ENCODE measurements at regions not wholly inside any gene's neighbourhood (a gene's known extent, or its start where the extent isn't known, plus 50 kb on each side); places are given as distances from the start of the nearest gene placed in this dataset.

DNA sequence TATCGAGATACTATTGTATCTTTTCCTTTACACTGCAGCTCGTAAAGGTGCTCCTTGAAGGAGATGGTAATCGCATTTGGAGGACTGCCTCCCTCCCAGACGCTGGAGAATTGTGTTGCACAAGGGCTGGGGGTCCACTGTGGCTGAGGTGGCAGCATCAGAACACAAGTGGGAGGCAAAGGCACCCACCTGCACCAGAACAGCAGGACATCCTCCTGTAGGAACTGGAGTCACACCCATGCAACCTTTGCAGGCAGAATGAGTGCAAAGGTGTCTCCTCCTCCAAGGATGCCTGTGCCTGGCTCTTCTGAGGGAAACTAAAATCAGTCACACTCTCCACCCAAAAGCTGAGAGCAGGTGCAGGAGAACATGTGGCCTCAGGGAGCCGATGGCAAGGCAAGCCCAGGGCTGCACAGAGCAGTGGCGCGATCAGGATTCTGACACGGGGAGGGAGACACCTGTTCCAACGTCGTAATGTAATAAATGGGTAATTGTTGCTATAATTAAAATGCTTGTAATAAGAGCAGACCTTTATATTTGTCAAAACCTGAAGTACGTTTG lies 1501.4 kb downstream of the TBC1D22A start:
- H3K27me3 ChIP-seq = peaks cover 0 to 24% of the 10 kb centered on the region in 2 donors
- intact Hi-C loops (cut with DNase I) = no loop called here
- no peak overlapping the region for H3K4me3 ChIP-seq
- DNase-seq (no peak), ATAC-seq (no peak)
- H3K36me3 ChIP-seq = no peaks in the 10 kb centered on the region
- no peaks in the 10 kb centered on the region for H3K4me1 ChIP-seq
- H3K9me3 ChIP-seq = no peaks in the 10 kb centered on the region
- no peak overlapping the region for H3K27ac ChIP-seq
- TF ChIP-seq, protein P1, sequence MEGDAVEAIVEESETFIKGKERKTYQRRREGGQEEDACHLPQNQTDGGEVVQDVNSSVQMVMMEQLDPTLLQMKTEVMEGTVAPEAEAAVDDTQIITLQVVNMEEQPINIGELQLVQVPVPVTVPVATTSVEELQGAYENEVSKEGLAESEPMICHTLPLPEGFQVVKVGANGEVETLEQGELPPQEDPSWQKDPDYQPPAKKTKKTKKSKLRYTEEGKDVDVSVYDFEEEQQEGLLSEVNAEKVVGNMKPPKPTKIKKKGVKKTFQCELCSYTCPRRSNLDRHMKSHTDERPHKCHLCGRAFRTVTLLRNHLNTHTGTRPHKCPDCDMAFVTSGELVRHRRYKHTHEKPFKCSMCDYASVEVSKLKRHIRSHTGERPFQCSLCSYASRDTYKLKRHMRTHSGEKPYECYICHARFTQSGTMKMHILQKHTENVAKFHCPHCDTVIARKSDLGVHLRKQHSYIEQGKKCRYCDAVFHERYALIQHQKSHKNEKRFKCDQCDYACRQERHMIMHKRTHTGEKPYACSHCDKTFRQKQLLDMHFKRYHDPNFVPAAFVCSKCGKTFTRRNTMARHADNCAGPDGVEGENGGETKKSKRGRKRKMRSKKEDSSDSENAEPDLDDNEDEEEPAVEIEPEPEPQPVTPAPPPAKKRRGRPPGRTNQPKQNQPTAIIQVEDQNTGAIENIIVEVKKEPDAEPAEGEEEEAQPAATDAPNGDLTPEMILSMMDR (IDR thresholded peaks at IDR 0.05) = no peak

DNA sequence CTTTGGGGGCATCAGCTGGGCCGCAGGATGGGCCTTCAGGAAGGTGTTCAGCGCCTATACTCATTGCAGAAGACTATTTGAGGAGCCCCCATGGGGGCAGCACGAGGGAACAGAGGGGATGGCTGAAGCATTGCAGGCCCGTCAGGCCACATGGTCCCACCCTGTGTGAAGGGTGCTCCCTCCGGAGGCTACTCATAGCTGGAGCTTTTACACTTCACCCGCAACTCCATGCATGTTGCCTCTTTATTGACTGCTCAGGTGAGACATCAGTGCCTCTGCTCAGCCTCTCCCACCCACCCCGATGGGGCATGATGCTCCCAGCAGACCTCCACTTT lies 1500.9 kb downstream of the TBC1D22A start:
- intact Hi-C loops (cut with DNase I) = no loop called here
- no peaks in the 10 kb centered on the region for H3K4me1 ChIP-seq

DNA sequence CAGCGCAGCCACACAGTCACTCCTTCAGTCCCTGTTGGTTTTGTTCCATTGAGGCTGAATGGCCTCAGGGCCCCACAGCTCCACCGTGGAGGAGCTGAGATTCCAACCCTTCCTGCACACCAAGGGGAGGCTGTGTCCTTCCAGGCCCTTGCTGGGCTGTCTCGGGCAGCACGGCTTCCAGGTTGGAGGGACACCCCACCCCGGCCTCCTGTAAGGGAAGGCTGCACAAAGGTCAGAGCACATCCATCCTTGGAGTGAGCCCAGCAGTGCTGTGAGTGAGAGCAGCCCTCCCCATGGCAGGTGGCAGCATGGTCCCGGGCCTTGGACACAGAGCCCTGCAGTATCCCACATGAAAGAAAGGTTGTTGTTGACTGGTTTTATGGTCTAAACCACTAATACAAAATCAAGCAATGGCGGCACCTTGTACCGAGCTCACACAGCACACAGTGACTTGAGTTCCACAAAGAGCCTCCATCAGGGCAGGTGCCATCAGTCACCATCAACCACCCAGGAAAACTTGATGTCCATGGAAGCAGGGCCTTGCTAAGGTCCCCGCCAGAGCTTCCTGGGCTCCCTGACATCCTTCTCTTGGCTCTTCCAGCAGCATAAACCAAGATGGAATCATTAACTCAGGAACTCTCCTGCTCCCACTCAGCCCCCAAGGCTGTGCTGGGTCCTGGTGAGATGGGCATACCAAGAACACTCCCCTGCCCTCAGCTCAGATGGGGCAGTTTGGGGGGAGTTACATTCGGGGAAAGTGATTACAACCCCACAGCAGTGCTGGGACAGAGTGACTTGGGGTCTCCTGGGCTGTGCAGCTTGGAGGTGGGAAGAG lies 1500.4 kb downstream of the TBC1D22A start:
- Histone ChIP-seq H3K27ac (no peak overlapping the region), H3K4me1 (peaks cover 0 to 3% of the 10 kb centered on the region in 2 donors), H3K27me3 (peaks cover 0 to 13% of the 10 kb centered on the region in 2 donors), H3K36me3 (no peaks in the 10 kb centered on the region), H3K9me3 (no peaks in the 10 kb centered on the region), H3K4me3 (no peak overlapping the region)
- intact Hi-C loops (cut with DNase I) = no loop called here
- ATAC-seq (no peak), DNase-seq (no peak)
- TF ChIP-seq, protein P1 (IDR thresholded peaks at IDR 0.05) = no peak

More for the DNA sequence above, 1500.9 kb downstream of the TBC1D22A start:
- TF ChIP-seq, protein P1 (IDR thresholded peaks at IDR 0.05) = no peak
- H3K27me3 ChIP-seq = peaks cover 0 to 19% of the 10 kb centered on the region in 2 donors
- H3K27ac ChIP-seq = no peak overlapping the region
- ATAC-seq (no peak), DNase-seq (no peak)
- no peaks in the 10 kb centered on the region for H3K36me3 ChIP-seq
- no peaks in the 10 kb centered on the region for H3K9me3 ChIP-seq
- H3K4me3 ChIP-seq = no peak overlapping the region

DNA sequence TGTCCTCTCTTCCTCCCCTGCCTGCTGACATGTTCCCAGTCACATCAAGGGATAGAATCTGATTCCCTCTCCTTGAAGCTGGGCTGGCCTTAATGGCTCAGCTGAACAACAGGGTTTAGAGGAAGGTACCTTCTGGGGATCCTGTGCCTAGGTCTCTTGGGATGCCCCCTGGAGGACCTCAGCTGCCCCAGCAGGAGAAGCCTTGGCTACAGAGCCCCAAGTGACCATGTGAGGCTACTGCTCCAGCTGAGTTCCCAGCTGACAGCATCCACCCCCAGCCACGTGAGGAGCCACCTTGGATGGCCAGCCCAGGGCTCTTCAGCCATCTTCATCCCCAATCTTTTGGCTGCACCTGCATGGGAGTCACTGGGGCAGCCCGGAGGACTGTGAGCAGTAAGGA lies 1499.3 kb downstream of the TBC1D22A start:
- no peak overlapping the region for H3K4me3 ChIP-seq
- TF ChIP-seq, protein P1 (IDR thresholded peaks at IDR 0.05) = no peak
- no peaks in the 10 kb centered on the region for H3K9me3 ChIP-seq
- H3K27ac ChIP-seq = no peak overlapping the region
- intact Hi-C loops (cut with DNase I) = no loop called here
- peaks cover 0 to 4% of the 10 kb centered on the region in 2 donors for H3K27me3 ChIP-seq
- no peak for DNase-seq
- no peak for ATAC-seq
- no peaks in the 10 kb centered on the region for H3K36me3 ChIP-seq
- H3K4me1 ChIP-seq = peaks cover 5 to 6% of the 10 kb centered on the region in 2 donors

DNA sequence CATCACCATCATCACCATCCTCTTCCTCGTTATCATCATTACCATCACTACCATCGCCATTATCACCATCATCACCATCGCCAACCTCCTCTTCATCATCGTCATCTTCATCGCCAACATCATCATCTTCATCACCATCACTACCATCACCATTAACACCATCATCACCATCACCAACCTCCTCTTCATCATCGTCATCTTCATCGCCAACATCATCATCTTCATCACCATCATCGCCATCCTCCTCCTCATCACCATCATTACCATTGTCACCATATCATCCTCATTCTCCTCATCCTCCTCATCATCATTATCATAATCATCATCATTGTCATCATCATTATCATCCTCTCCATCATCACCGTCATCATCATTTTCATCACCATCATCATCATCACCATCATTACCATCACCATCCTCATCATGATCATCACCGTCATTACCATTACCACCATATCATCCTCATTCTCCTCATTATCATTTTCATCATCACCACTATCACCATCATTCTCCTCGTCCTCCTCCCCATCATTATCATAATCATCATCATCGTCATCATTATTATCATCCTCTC lies 1498.7 kb downstream of the TBC1D22A start:
- intact Hi-C loops (cut with DNase I) = no loop called here
- Histone ChIP-seq H3K4me3 (no peak overlapping the region), H3K4me1 (peaks cover 5 to 6% of the 10 kb centered on the region in 2 donors), H3K27ac (no peak overlapping the region), H3K36me3 (no peaks in the 10 kb centered on the region), H3K9me3 (no peaks in the 10 kb centered on the region), H3K27me3 (peaks cover 0 to 7% of the 10 kb centered on the region in 2 donors)
- no peak for ATAC-seq
- no peak for DNase-seq
- TF ChIP-seq, protein P1 (IDR thresholded peaks at IDR 0.05) = no peak

Measured in left lung (tissue), 4 donors.